ENCODE measurements at regions not wholly inside any gene's neighbourhood (a gene's known extent, or its start where the extent isn't known, plus 50 kb on each side); places are given as distances from the start of the nearest gene placed in this dataset.

- no peaks in the 10 kb centered on the region for H3K36me3 ChIP-seq (ENCODE audit: insufficient read depth, low read length)
- H3K27me3 Mint-ChIP-seq (ENCODE audit: low read depth, unreplicated experiment): no peaks in the 10 kb centered on the region
- H3K27ac ChIP-seq (ENCODE audit: low read depth, low read length): no peak overlapping the region
- H3K4me2 ChIP-seq (ENCODE audit: low read length): no peak overlapping the region
- peaks cover 15% of the 10 kb centered on the region for H3K9me3 Mint-ChIP-seq (ENCODE audit: unreplicated experiment)
- no peaks in the 10 kb centered on the region for H3K79me2 ChIP-seq (ENCODE audit: insufficient read depth, low read length)
- no peak overlapping the region for H3K27ac Mint-ChIP-seq (ENCODE audit: unreplicated experiment)
- TF ChIP-seq EZH2 (IDR thresholded peaks at IDR 0.05; ENCODE audit: insufficient read depth, low read length) (no peak), CTCF (IDR thresholded peaks at IDR 0.05; ENCODE audit: insufficient read depth, low read depth, low read length) (no peak)
- no peaks in the 10 kb centered on the region for H3K4me1 ChIP-seq (ENCODE audit: insufficient read depth, low read length)
- H3K36me3 Mint-ChIP-seq (ENCODE audit: low read depth, unreplicated experiment): no peaks in the 10 kb centered on the region
- H3K4me1 Mint-ChIP-seq (ENCODE audit: low read depth, unreplicated experiment): no peaks in the 10 kb centered on the region
- H3K4me3 Mint-ChIP-seq (ENCODE audit: unreplicated experiment): no peak overlapping the region
- H3K4me3 ChIP-seq (ENCODE audit: insufficient read depth, low read depth, low read length): no peak overlapping the region
- FAIRE-seq: no peak
- no peak for DNase-seq (ENCODE audit: low read depth)
- no peak overlapping the region for H2AFZ ChIP-seq (ENCODE audit: low read depth, low read length)
- no peak overlapping the region for H3K9ac ChIP-seq (ENCODE audit: low read length)
- no peaks in the 10 kb centered on the region for H3K27me3 ChIP-seq (ENCODE audit: insufficient read depth, low read length)
- H3K9me3 ChIP-seq (ENCODE audit: insufficient read depth, low read depth, low read length): peaks cover 16% of the 10 kb centered on the region
- H4K20me1 ChIP-seq (ENCODE audit: insufficient read depth, low read length): no peaks in the 10 kb centered on the region
Measured at GRCh38 chr3:54071601-54072000, 50.8 kb upstream of the CACNA2D3 start.

- no peak overlapping the region for H3K4me3 ChIP-seq (ENCODE audit: insufficient read depth, low read depth, low read length)
Measured at GRCh38 chr3:54069961-54070360, 52.4 kb upstream of the CACNA2D3 start.

More at GRCh38 chr3:54069961-54070360, 52.4 kb upstream of the CACNA2D3 start:
- H3K36me3 Mint-ChIP-seq (ENCODE audit: low read depth, unreplicated experiment): no peaks in the 10 kb centered on the region
- no peaks in the 10 kb centered on the region for H3K4me1 ChIP-seq (ENCODE audit: insufficient read depth, low read length)
- H3K4me1 Mint-ChIP-seq (ENCODE audit: low read depth, unreplicated experiment): no peaks in the 10 kb centered on the region
- FAIRE-seq (no peak), DNase-seq (ENCODE audit: low read depth) (no peak)
- H2AFZ ChIP-seq (ENCODE audit: low read depth, low read length): no peak overlapping the region
- no peaks in the 10 kb centered on the region for H4K20me1 ChIP-seq (ENCODE audit: insufficient read depth, low read length)
- peaks cover 16% of the 10 kb centered on the region for H3K9me3 ChIP-seq (ENCODE audit: insufficient read depth, low read depth, low read length)
- peaks cover under 1% of the 10 kb centered on the region for H3K27me3 Mint-ChIP-seq (ENCODE audit: low read depth, unreplicated experiment)
- no peak overlapping the region for H3K4me2 ChIP-seq (ENCODE audit: low read length)
- no peak for TF ChIP-seq EZH2 (IDR thresholded peaks at IDR 0.05; ENCODE audit: insufficient read depth, low read length)
- no peak for TF ChIP-seq CTCF (IDR thresholded peaks at IDR 0.05; ENCODE audit: insufficient read depth, low read depth, low read length)
- H3K36me3 ChIP-seq (ENCODE audit: insufficient read depth, low read length): no peaks in the 10 kb centered on the region
- H3K79me2 ChIP-seq (ENCODE audit: insufficient read depth, low read length): no peaks in the 10 kb centered on the region
- no peak overlapping the region for H3K27ac Mint-ChIP-seq (ENCODE audit: unreplicated experiment)
- H3K27ac ChIP-seq (ENCODE audit: low read depth, low read length): no peak overlapping the region
- H3K27me3 ChIP-seq (ENCODE audit: insufficient read depth, low read length): no peaks in the 10 kb centered on the region
- H3K9me3 Mint-ChIP-seq (ENCODE audit: unreplicated experiment): peaks cover 15% of the 10 kb centered on the region
- no peak overlapping the region for H3K9ac ChIP-seq (ENCODE audit: low read length)
- no peak overlapping the region for H3K4me3 Mint-ChIP-seq (ENCODE audit: unreplicated experiment)

Measured in astrocyte (in vitro differentiated cells and primary cell).